K562 (cell line): ENCODE measurements at regions not wholly inside any gene's neighbourhood (a gene's known extent, or its start where the extent isn't known, plus 50 kb on each side); places are given as distances from the start of the nearest gene placed in this dataset.

Source experiments
- ATAC-seq: fragments of 200-7000 bp; cut with Tn5 transposase; 3 replicates; pipeline ENCODE4 v1.9.1; 2020; ENCODE audit warnings: moderate library complexity
- BruUV-seq: library from RNA; stranded (reverse); fragments of 400-500 nt; replicated peaks from 2 replicates; lab custom pipeline; 2021; lab: Mats Ljungman, UMichigan
- CTCF ChIA-PET: fragments of 300-600 bp; formaldehyde crosslinking; extraction: SDS; loops from one replicate; lab custom pipeline; 2021; ENCODE audit warnings: low intra/inter-chr PET ratio; lab: Yijun Ruan, JAX
- POLR2A ChIA-PET: fragments of 300-600, 350-650 bp; sonication (Branson Sonifier 250); formaldehyde crosslinking; extraction: SDS; loops from one replicate; lab custom pipeline; 2021; ENCODE audit warnings: antibody characterized with exemption, inconsistent platforms; lab: Yijun Ruan, JAX
- DNase-seq, 4 experiments: peaks; one replicate each; pipeline versions ENCODE4 v3.0.0 to v3.0.0-alpha.2; 2011 to 2018; ENCODE audit warnings: low spot score in 3 of 4, mixed read lengths in 3 of 4; ENCODE audit errors: extremely low read depth in 1 of 4
- FAIRE-seq: peaks from 2 replicates; lab custom pipeline; 2011; peaks lifted over from hg19 to GRCh38; lab: Jason Lieb, UNC
- H2AFZ ChIP-seq: 2 replicates; pipeline ENCODE4 v1.6.0; 2011; ENCODE audit warnings: low read depth, low read length, control low read depth, inconsistent platforms
- H3K27ac ChIP-seq: fragments of 200-600 bp; 3 replicates; pipeline ENCODE4 v1.8.0; 2011; ENCODE audit warnings: low read depth, mild to moderate bottlenecking, control low read depth, inconsistent platforms, low read length, moderate library complexity, mixed read lengths; ENCODE audit errors: extremely low read depth
- H3K27me3 ChIP-seq, 2 experiments: fragments of 300-600 bp in 1 of 2; 2 replicates in 1 of 2; 3 replicates in 1 of 2; pipeline versions ENCODE4 v1.6.0 to v1.8.0; 2011; ENCODE audit warnings: inconsistent platforms in 2 of 2, low read length in 2 of 2, mild to moderate bottlenecking in 1 of 2, mixed read lengths in 1 of 2, moderate library complexity in 1 of 2; ENCODE audit not compliant: control insufficient read depth in 2 of 2, insufficient read depth in 2 of 2
- H3K36me3 ChIP-seq: fragments of 300-600 bp; 3 replicates; pipeline ENCODE4 v1.8.0; 2011; ENCODE audit warnings: mild to moderate bottlenecking, low read length, inconsistent platforms; ENCODE audit not compliant: control insufficient read depth, insufficient read depth
- H3K4me1 ChIP-seq, 2 experiments: fragments of 200-600 bp in 1 of 2; replicated peaks in 1 of 2; 2 replicates in 1 of 2; 3 replicates in 1 of 2; pipeline versions ENCODE4 v1.5.1 to v1.8.0; 2011; ENCODE audit warnings: inconsistent platforms in 2 of 2, low read length in 2 of 2, mild to moderate bottlenecking in 1 of 2, mixed read lengths in 1 of 2, moderate library complexity in 1 of 2; ENCODE audit not compliant: control insufficient read depth in 2 of 2, insufficient read depth in 2 of 2
- H3K4me2 ChIP-seq: 2 replicates; pipeline ENCODE4 v1.6.1; 2011; ENCODE audit warnings: low read length, control low read depth, inconsistent platforms, mixed read lengths; ENCODE audit not compliant: insufficient read depth
- H3K4me3 ChIP-seq: fragments of 200-600 bp; sonication (generic), shearing (Covaris generic); 2 replicates; pipeline ENCODE4 v1.5.1; 2016; ENCODE audit warnings: control low read depth, inconsistent platforms
- H3K79me2 ChIP-seq: fragments of 200-600 bp; 3 replicates; pipeline ENCODE4 v1.8.0; 2011; ENCODE audit warnings: low read length, inconsistent platforms; ENCODE audit not compliant: control insufficient read depth, insufficient read depth
- H3K9ac ChIP-seq, 2 experiments: 2 replicates each; pipeline versions ENCODE4 v1.6.0 to v1.6.1; 2011; ENCODE audit warnings: low read depth in 2 of 2, low read length in 2 of 2, control low read depth in 1 of 2, inconsistent platforms in 1 of 2, mild to moderate bottlenecking in 1 of 2, mixed read lengths in 1 of 2; ENCODE audit not compliant: insufficient read depth in 1 of 2
- H3K9me1 ChIP-seq: one replicate; pipeline ENCODE4 v1.6.0; 2011; ENCODE audit warnings: inconsistent platforms, mild to moderate bottlenecking, low read length, moderate library complexity; ENCODE audit not compliant: control insufficient read depth, insufficient read depth
- H3K9me3 ChIP-seq: replicated peaks from 2 replicates; pipeline ENCODE4 v1.5.1; 2011; ENCODE audit warnings: low read depth, low read length, inconsistent platforms; ENCODE audit not compliant: control insufficient read depth, insufficient read depth
- H4K20me1 ChIP-seq: replicated peaks from 2 replicates; pipeline ENCODE4 v1.6.1; 2011; ENCODE audit warnings: low read length, inconsistent platforms, mixed read lengths; ENCODE audit not compliant: control insufficient read depth, insufficient read depth
- CBX1 ChIP-seq: sonication (generic); IDR thresholded peaks from 2 replicates; pipeline ENCODE4 v1.6.1; 2016; ENCODE audit warnings: antibody characterized with exemption, low read depth, mild to moderate bottlenecking
- RBM25 ChIP-seq: fragments of 200-400 bp; formaldehyde crosslinking; IDR thresholded peaks from 2 replicates; pipeline ENCODE4 v1.6.1; 2018; ENCODE audit warnings: low read length, low read depth, moderate library complexity; ENCODE audit not compliant: severe bottlenecking
- YY1 ChIP-seq, 3 experiments: IDR thresholded peaks; 2 replicates each; pipeline ENCODE4 v1.6.1; 2011; ENCODE audit warnings: low read length in 2 of 3, mild to moderate bottlenecking in 2 of 3, moderate library complexity in 2 of 3, borderline replicate concordance in 1 of 3, control low read depth in 1 of 3, low read depth in 1 of 3; ENCODE audit not compliant: insufficient read depth in 3 of 3, insufficient replicate concordance in 2 of 3, control insufficient read depth in 1 of 3, insufficient read length in 1 of 3; ENCODE audit errors: extremely low read depth in 1 of 3
- ZNF175 ChIP-seq: fragments of 200-800 bp; sonication (Bioruptor generic); IDR thresholded peaks from 2 replicates; pipeline ENCODE4 v1.6.1; 2016; ENCODE audit warnings: low read depth, mild to moderate bottlenecking, missing genetic modification characterization, missing compliant biosample characterization
- WGBS: fragments of 100-300 bp; shearing (Covaris generic); methylation state at CpG from one replicate; pipeline ENCODE4 v1.1.6; 2016; ENCODE audit warnings: low coverage, mixed read lengths; ENCODE audit not compliant: insufficient coverage; ENCODE audit errors: missing lambda C conversion rate; 5-methylcytosine and 5-hydroxymethylcytosine counted together
- in situ Hi-C: fragments of 300-500 bp; cut with MboI; formaldehyde crosslinking; loops from 4 replicates; pipeline ENCODE4 v1.15.0; 2018; ENCODE audit warnings: inconsistent platforms, mixed read lengths
- intact Hi-C: fragments of 100-400 bp; cut with micrococcal nuclease; formaldehyde crosslinking; loops from 2 replicates; pipeline ENCODE4 v1.14.2; 2022
- TF ChIP-seq, protein P1 (sequence below): sonication (generic); formaldehyde crosslinking; IDR thresholded peaks from 2 replicates; pipeline ENCODE4 v1.8.1; 2022; ENCODE audit warnings: missing genetic modification reagents
- TF ChIP-seq, protein P2 (sequence below): sonication (generic); formaldehyde crosslinking; IDR thresholded peaks from 2 replicates; pipeline ENCODE4 v1.8.1; 2023; ENCODE audit warnings: mild to moderate bottlenecking, missing genetic modification reagents
- TF ChIP-seq, protein P3 (sequence below): fragments of 450-650 bp; IDR thresholded peaks from 2 replicates; pipeline ENCODE4 v1.6.1; 2016; ENCODE audit warnings: mild to moderate bottlenecking
- TF ChIP-seq, protein P4 (sequence below), 3 experiments: fragments of 200-800 bp in 1 of 3; fragments of 250-450 bp in 1 of 3; fragments of 450-650 bp in 1 of 3; sonication (Bioruptor Pico) in 1 of 3; sonication (Bioruptor generic) in 1 of 3; formaldehyde crosslinking in 1 of 3; IDR thresholded peaks; 2 replicates each; pipeline versions ENCODE4 v1.6.1 to v1.8.0; 2016 to 2022; ENCODE audit warnings: mild to moderate bottlenecking in 2 of 3, missing genetic modification characterization in 2 of 3, missing compliant biosample characterization in 1 of 3, moderate library complexity in 1 of 3

DNA sequence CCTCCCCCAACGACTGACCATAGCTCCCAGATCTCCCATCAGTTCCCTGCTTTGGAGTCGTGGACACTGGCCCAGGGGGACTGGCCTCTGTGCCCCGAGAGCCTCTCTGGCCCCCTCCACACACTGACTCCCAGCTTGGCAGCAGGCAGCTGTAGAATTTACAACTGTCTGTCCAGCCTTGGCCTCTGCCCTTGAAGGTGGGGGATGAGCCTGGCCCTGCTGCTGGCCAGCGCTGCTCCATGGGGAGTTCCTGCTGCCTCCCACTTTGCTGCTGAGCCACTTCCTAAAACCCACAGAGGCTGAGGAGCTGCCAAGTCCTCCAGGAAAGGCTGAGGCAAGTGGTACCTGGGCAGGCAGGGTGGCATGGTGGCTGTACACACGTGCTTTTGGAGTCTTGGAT, 147.1 kb downstream of the WDR11 start (continued):
- TF ChIP-seq, protein P1, sequence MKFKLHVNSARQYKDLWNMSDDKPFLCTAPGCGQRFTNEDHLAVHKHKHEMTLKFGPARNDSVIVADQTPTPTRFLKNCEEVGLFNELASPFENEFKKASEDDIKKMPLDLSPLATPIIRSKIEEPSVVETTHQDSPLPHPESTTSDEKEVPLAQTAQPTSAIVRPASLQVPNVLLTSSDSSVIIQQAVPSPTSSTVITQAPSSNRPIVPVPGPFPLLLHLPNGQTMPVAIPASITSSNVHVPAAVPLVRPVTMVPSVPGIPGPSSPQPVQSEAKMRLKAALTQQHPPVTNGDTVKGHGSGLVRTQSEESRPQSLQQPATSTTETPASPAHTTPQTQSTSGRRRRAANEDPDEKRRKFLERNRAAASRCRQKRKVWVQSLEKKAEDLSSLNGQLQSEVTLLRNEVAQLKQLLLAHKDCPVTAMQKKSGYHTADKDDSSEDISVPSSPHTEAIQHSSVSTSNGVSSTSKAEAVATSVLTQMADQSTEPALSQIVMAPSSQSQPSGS (CRISPR knock-in tag) = no peak
- TF ChIP-seq RBM25 = no peak

DNA sequence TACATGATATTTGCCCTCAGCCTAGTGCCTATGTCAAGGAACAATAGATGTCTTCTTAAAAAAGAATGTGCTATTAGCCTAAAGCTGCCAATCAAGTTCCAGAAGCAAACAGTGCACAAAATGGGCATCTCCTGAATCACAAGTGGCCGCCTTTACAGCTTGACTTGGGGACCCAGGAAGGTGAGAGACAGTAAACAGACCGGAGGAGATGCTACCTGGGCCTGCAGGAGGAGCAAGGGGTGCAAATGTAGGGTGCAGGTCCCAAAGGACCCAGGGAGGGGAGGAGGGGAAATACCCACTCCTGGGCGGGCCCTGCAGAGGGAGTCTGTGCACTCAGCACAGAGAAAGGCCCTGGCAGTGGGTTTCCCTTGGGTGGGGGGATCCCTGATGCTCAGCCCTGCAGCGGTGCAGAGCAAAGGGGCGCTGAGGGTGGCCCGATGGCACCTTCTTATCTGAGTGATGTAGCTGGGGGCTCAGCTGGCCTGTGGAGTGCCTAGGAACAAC, 147.7 kb downstream of the WDR11 start:
- POLR2A ChIA-PET = interaction anchor here (0.6 kb wide), 1 partner anchor 1272 kb away, joined by 3 read pairs; no protein-coding TSS in a partner anchor
- FAIRE-seq = no peak
- TF ChIP-seq, protein P2, sequence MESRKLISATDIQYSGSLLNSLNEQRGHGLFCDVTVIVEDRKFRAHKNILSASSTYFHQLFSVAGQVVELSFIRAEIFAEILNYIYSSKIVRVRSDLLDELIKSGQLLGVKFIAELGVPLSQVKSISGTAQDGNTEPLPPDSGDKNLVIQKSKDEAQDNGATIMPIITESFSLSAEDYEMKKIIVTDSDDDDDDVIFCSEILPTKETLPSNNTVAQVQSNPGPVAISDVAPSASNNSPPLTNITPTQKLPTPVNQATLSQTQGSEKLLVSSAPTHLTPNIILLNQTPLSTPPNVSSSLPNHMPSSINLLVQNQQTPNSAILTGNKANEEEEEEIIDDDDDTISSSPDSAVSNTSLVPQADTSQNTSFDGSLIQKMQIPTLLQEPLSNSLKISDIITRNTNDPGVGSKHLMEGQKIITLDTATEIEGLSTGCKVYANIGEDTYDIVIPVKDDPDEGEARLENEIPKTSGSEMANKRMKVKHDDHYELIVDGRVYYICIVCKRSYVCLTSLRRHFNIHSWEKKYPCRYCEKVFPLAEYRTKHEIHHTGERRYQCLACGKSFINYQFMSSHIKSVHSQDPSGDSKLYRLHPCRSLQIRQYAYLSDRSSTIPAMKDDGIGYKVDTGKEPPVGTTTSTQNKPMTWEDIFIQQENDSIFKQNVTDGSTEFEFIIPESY (CRISPR knock-in tag) = no peak
- TF ChIP-seq, protein P3, sequence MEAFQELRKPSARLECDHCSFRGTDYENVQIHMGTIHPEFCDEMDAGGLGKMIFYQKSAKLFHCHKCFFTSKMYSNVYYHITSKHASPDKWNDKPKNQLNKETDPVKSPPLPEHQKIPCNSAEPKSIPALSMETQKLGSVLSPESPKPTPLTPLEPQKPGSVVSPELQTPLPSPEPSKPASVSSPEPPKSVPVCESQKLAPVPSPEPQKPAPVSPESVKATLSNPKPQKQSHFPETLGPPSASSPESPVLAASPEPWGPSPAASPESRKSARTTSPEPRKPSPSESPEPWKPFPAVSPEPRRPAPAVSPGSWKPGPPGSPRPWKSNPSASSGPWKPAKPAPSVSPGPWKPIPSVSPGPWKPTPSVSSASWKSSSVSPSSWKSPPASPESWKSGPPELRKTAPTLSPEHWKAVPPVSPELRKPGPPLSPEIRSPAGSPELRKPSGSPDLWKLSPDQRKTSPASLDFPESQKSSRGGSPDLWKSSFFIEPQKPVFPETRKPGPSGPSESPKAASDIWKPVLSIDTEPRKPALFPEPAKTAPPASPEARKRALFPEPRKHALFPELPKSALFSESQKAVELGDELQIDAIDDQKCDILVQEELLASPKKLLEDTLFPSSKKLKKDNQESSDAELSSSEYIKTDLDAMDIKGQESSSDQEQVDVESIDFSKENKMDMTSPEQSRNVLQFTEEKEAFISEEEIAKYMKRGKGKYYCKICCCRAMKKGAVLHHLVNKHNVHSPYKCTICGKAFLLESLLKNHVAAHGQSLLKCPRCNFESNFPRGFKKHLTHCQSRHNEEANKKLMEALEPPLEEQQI = no peak
- TF ChIP-seq YY1 (IDR thresholded peaks at IDR 0.05; ENCODE audit: borderline replicate concordance in 1 of 3, control insufficient read depth in 1 of 3, extremely low read depth in 1 of 3, insufficient read depth in 3 of 3, insufficient read length in 1 of 3, insufficient replicate concordance in 2 of 3, low read depth in 1 of 3, low read length in 2 of 3) = no peak
- TF ChIP-seq, protein P4, sequence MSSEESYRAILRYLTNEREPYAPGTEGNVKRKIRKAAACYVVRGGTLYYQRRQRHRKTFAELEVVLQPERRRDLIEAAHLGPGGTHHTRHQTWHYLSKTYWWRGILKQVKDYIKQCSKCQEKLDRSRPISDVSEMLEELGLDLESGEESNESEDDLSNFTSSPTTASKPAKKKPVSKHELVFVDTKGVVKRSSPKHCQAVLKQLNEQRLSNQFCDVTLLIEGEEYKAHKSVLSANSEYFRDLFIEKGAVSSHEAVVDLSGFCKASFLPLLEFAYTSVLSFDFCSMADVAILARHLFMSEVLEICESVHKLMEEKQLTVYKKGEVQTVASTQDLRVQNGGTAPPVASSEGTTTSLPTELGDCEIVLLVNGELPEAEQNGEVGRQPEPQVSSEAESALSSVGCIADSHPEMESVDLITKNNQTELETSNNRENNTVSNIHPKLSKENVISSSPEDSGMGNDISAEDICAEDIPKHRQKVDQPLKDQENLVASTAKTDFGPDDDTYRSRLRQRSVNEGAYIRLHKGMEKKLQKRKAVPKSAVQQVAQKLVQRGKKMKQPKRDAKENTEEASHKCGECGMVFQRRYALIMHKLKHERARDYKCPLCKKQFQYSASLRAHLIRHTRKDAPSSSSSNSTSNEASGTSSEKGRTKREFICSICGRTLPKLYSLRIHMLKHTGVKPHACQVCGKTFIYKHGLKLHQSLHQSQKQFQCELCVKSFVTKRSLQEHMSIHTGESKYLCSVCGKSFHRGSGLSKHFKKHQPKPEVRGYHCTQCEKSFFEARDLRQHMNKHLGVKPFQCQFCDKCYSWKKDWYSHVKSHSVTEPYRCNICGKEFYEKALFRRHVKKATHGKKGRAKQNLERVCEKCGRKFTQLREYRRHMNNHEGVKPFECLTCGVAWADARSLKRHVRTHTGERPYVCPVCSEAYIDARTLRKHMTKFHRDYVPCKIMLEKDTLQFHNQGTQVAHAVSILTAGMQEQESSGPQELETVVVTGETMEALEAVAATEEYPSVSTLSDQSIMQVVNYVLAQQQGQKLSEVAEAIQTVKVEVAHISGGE (CRISPR knock-in tag; IDR thresholded peaks at IDR 0.05) = no peak
- TF ChIP-seq CBX1 = no peak
- no peak for TF ChIP-seq ZNF175 (CRISPR knock-in tag)

More for the DNA sequence above, 147.7 kb downstream of the WDR11 start:
- H3K27me3 ChIP-seq = no peaks in the 10 kb centered on the region
- CTCF ChIA-PET = no interaction called here
- H3K27ac ChIP-seq = no peak overlapping the region
- no peak overlapping the region for H3K4me2 ChIP-seq
- intact Hi-C loops (no loop called here), in situ Hi-C loops (no loop called here)
- BruUV-seq = no TSS peak
- H3K36me3 ChIP-seq = no peaks in the 10 kb centered on the region
- H3K9ac ChIP-seq = no peak overlapping the region
- H3K79me2 ChIP-seq = no peaks in the 10 kb centered on the region
- H2AFZ ChIP-seq = no peak overlapping the region
- no peak overlapping the region for H3K4me3 ChIP-seq
- ATAC-seq = no peak
- WGBS = 0% methylated on average over 3 of the region's 6 CpGs
- H3K9me3 ChIP-seq = no peaks in the 10 kb centered on the region
- no peak for DNase-seq
- no peaks in the 10 kb centered on the region for H3K9me1 ChIP-seq
- H4K20me1 ChIP-seq = no peaks in the 10 kb centered on the region
- H3K4me1 ChIP-seq = no peaks in the 10 kb centered on the region
